ENCODE measurements at regions not wholly inside any gene's neighbourhood (a gene's known extent, or its start where the extent isn't known, plus 50 kb on each side); places are given as distances from the start of the nearest gene placed in this dataset.

GRCh38 chr13:40096357-40096901, 441.0 kb downstream of the COG6 start:
- no peak for TF ChIP-seq POLR2A (IDR thresholded peaks at IDR 0.05)
- TF ChIP-seq, protein P1, sequence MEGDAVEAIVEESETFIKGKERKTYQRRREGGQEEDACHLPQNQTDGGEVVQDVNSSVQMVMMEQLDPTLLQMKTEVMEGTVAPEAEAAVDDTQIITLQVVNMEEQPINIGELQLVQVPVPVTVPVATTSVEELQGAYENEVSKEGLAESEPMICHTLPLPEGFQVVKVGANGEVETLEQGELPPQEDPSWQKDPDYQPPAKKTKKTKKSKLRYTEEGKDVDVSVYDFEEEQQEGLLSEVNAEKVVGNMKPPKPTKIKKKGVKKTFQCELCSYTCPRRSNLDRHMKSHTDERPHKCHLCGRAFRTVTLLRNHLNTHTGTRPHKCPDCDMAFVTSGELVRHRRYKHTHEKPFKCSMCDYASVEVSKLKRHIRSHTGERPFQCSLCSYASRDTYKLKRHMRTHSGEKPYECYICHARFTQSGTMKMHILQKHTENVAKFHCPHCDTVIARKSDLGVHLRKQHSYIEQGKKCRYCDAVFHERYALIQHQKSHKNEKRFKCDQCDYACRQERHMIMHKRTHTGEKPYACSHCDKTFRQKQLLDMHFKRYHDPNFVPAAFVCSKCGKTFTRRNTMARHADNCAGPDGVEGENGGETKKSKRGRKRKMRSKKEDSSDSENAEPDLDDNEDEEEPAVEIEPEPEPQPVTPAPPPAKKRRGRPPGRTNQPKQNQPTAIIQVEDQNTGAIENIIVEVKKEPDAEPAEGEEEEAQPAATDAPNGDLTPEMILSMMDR (IDR thresholded peaks at IDR 0.05), result no peak
